ENCODE measurements at regions not wholly inside any gene's neighbourhood (a gene's known extent, or its start where the extent isn't known, plus 50 kb on each side); places are given as distances from the start of the nearest gene placed in this dataset.

DNA sequence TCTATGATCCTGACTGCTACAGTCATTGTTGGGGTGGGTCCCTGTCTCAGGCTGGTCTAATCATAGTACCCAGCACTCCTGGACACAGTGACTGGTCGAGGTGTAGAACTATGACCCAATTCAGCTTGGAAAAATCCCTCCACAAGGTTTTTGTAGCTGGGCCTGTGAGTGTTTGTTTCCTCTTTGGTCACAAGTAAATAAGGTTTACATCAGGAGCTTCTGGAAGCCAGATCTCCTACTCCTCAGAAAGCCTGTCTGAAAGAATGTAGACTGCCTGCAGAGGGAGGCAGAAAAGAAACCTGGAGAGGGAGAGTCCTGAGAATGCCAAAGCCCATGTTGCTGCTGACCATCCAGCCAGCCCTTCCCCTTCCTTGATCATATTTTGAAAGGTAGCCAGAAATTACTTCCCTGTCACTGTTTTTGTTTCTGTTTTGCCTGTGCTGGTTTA lies 123.2 kb downstream of the RAP2B start:
- no peaks in the 10 kb centered on the region for H3K79me1 ChIP-seq (ENCODE audit: low read length)

DNA sequence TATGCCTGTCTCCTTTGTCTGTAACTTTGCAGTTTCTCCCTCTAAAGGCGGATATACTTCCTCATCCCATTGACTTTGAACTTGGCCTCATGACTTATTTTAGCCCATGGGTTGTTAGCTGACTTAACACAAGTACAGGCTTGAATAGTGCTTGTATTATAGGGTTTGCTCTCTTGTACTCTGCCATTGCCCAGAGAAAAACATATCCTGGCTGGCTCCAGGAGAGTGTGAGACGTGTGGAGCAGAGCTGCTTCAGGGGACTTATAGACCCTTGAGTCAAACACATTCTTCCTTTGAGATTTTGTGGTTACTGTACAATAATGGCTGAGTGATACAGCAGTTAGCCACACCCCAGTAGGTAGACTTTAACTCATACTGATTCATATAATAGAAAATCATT lies 124.0 kb downstream of the RAP2B start:
- Histone ChIP-seq H3K14ac (ENCODE audit: low read length) (no peak overlapping the region), H3K9me3 (ENCODE audit: insufficient read depth, low read depth, low read length) (no peaks in the 10 kb centered on the region), H3K4ac (ENCODE audit: low read depth, low read length) (no peak overlapping the region), H4K8ac (ENCODE audit: low read depth, low read length) (no peak overlapping the region), H2AK5ac (ENCODE audit: low read length) (no peak overlapping the region), H3K4me3 (ENCODE audit: low read depth, low read length) (no peak overlapping the region), H3K23ac (ENCODE audit: low read length) (no peak overlapping the region), H2AFZ (ENCODE audit: insufficient read depth, low read length, poor library complexity) (no peak overlapping the region), H3K4me2 (ENCODE audit: low read length) (no peak overlapping the region), H3K9ac (ENCODE audit: low read length) (no peak overlapping the region), H3K36me3 (ENCODE audit: control insufficient read depth in 1 of 2, insufficient read depth in 2 of 2, low read length in 2 of 2) (no peaks in the 10 kb centered on the region), H3K79me1 (ENCODE audit: low read length) (no peaks in the 10 kb centered on the region), H2BK120ac (ENCODE audit: insufficient read depth, low read length, poor library complexity) (no peak overlapping the region), H3K79me2 (ENCODE audit: control insufficient read depth, insufficient read depth, low read length, poor library complexity) (no peaks in the 10 kb centered on the region), H3K27ac (ENCODE audit: low read depth, low read length) (no peak overlapping the region), H4K91ac (ENCODE audit: low read depth, low read length) (no peak overlapping the region), H3K18ac (ENCODE audit: low read length) (no peak overlapping the region), H3K27me3 (ENCODE audit: insufficient read depth, low read length) (no peaks in the 10 kb centered on the region), H2BK12ac (ENCODE audit: low read length) (no peak overlapping the region), H2BK5ac (ENCODE audit: low read depth, low read length, poor library complexity) (no peak overlapping the region), H4K12ac (ENCODE audit: low read depth, low read length) (no peak overlapping the region), H3K4me1 (ENCODE audit: control insufficient read depth in 1 of 2, insufficient read depth in 2 of 2, low read length in 2 of 2) (no peaks in the 10 kb centered on the region)
- WGBS (ENCODE audit: extremely low coverage, insufficient coverage, insufficient read length): no CpG with 5 or more reads among the region's 2 CpGs
- no peak for DNase-seq

More for the DNA sequence above, 123.2 kb downstream of the RAP2B start:
- no peak overlapping the region for H4K91ac ChIP-seq (ENCODE audit: low read depth, low read length)
- H2AK5ac ChIP-seq (ENCODE audit: low read length): no peak overlapping the region
- H3K4me1 ChIP-seq (ENCODE audit: control insufficient read depth in 1 of 2, insufficient read depth in 2 of 2, low read length in 2 of 2): no peaks in the 10 kb centered on the region
- no peak overlapping the region for H3K4me3 ChIP-seq (ENCODE audit: low read depth, low read length)
- H4K8ac ChIP-seq (ENCODE audit: low read depth, low read length): no peak overlapping the region
- H3K4me2 ChIP-seq (ENCODE audit: low read length): no peak overlapping the region
- H3K27ac ChIP-seq (ENCODE audit: low read depth, low read length): no peak overlapping the region
- H3K36me3 ChIP-seq (ENCODE audit: control insufficient read depth in 1 of 2, insufficient read depth in 2 of 2, low read length in 2 of 2): no peaks in the 10 kb centered on the region
- peak in 1 of 2 donors; percentile 16 for DNase-seq
- no CpG with 5 or more reads among the region's 1 CpG for WGBS (ENCODE audit: extremely low coverage, insufficient coverage, insufficient read length)
- H2BK5ac ChIP-seq (ENCODE audit: low read depth, low read length, poor library complexity): no peak overlapping the region
- no peak overlapping the region for H2AFZ ChIP-seq (ENCODE audit: insufficient read depth, low read length, poor library complexity)
- no peaks in the 10 kb centered on the region for H3K79me2 ChIP-seq (ENCODE audit: control insufficient read depth, insufficient read depth, low read length, poor library complexity)
- no peak overlapping the region for H3K23ac ChIP-seq (ENCODE audit: low read length)
- no peak overlapping the region for H3K18ac ChIP-seq (ENCODE audit: low read length)
- H3K4ac ChIP-seq (ENCODE audit: low read depth, low read length): no peak overlapping the region
- no peak overlapping the region for H4K12ac ChIP-seq (ENCODE audit: low read depth, low read length)
- H3K9ac ChIP-seq (ENCODE audit: low read length): no peak overlapping the region
- H3K27me3 ChIP-seq (ENCODE audit: insufficient read depth, low read length): no peaks in the 10 kb centered on the region
- H2BK120ac ChIP-seq (ENCODE audit: insufficient read depth, low read length, poor library complexity): no peak overlapping the region
- H3K14ac ChIP-seq (ENCODE audit: low read length): no peak overlapping the region
- H3K9me3 ChIP-seq (ENCODE audit: insufficient read depth, low read depth, low read length): no peaks in the 10 kb centered on the region
- H2BK12ac ChIP-seq (ENCODE audit: low read length): no peak overlapping the region

DNA sequence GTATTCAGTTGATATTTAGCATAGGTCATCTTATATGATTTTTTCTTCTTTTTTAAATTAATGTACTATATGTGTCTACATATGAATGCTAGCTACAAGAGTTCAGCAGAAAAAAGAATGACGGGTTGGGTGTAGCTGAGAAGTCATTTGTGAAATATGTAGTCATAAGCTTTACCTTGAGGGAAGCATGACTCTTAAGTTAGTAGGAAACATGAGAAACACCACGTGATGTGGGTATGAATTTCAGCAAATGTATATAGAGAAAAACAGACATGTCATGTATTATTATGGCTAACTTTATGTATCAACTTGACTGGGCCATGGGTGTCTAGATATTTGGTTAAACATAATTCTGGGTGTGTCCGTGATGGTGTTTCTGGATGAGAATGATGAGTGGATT lies 125.0 kb downstream of the RAP2B start:
- no peak overlapping the region for H4K8ac ChIP-seq (ENCODE audit: low read depth, low read length)
- no peak overlapping the region for H4K12ac ChIP-seq (ENCODE audit: low read depth, low read length)
- H3K4ac ChIP-seq (ENCODE audit: low read depth, low read length): no peak overlapping the region
- no CpG with 5 or more reads among the region's 3 CpGs for WGBS (ENCODE audit: extremely low coverage, insufficient coverage, insufficient read length)
- no peaks in the 10 kb centered on the region for H3K36me3 ChIP-seq (ENCODE audit: control insufficient read depth in 1 of 2, insufficient read depth in 2 of 2, low read length in 2 of 2)
- H3K79me2 ChIP-seq (ENCODE audit: control insufficient read depth, insufficient read depth, low read length, poor library complexity): no peaks in the 10 kb centered on the region
- no peaks in the 10 kb centered on the region for H3K79me1 ChIP-seq (ENCODE audit: low read length)
- no peaks in the 10 kb centered on the region for H3K9me3 ChIP-seq (ENCODE audit: insufficient read depth, low read depth, low read length)
- no peak overlapping the region for H3K9ac ChIP-seq (ENCODE audit: low read length)
- H2AK5ac ChIP-seq (ENCODE audit: low read length): no peak overlapping the region
- H3K27ac ChIP-seq (ENCODE audit: low read depth, low read length): no peak overlapping the region
- H2BK5ac ChIP-seq (ENCODE audit: low read depth, low read length, poor library complexity): no peak overlapping the region
- H3K23ac ChIP-seq (ENCODE audit: low read length): no peak overlapping the region
- no peak overlapping the region for H4K91ac ChIP-seq (ENCODE audit: low read depth, low read length)
- no peaks in the 10 kb centered on the region for H3K4me1 ChIP-seq (ENCODE audit: control insufficient read depth in 1 of 2, insufficient read depth in 2 of 2, low read length in 2 of 2)
- peak in 1 of 2 donors; percentile 12 for DNase-seq
- H3K4me2 ChIP-seq (ENCODE audit: low read length): no peak overlapping the region
- no peak overlapping the region for H2BK120ac ChIP-seq (ENCODE audit: insufficient read depth, low read length, poor library complexity)
- H2BK12ac ChIP-seq (ENCODE audit: low read length): no peak overlapping the region
- H3K14ac ChIP-seq (ENCODE audit: low read length): no peak overlapping the region
- no peak overlapping the region for H3K4me3 ChIP-seq (ENCODE audit: low read depth, low read length)
- H3K27me3 ChIP-seq (ENCODE audit: insufficient read depth, low read length): no peaks in the 10 kb centered on the region
- H3K18ac ChIP-seq (ENCODE audit: low read length): no peak overlapping the region
- no peak overlapping the region for H2AFZ ChIP-seq (ENCODE audit: insufficient read depth, low read length, poor library complexity)

DNA sequence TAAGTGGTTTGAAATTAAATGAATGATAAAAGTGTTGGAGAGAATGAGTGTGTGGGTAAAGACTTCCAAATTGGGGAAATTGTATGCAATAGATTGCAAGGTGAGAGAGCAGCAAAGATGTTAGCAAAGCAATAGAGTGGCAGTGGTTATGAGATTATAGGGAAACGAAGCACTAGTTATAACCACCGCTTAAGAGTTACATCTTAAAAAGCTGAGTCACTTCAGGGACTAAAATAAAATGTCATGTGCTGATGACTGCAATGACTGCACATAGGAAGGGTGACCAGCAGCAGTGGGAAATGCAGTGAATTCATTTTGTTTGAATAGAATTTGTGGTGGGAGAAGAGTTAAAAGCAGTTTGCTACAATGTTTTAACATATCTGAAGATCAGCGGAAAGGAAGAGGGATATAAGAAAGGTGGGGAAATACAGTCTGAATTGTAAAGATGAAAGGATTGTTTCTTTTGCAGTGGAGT lies 127.3 kb downstream of the RAP2B start:
- no peak overlapping the region for H4K8ac ChIP-seq (ENCODE audit: low read depth, low read length)
- H2AK5ac ChIP-seq (ENCODE audit: low read length): no peak overlapping the region
- no peak overlapping the region for H3K9ac ChIP-seq (ENCODE audit: low read length)
- H3K4me3 ChIP-seq (ENCODE audit: low read depth, low read length): no peak overlapping the region
- H3K79me1 ChIP-seq (ENCODE audit: low read length): no peaks in the 10 kb centered on the region
- H3K27me3 ChIP-seq (ENCODE audit: insufficient read depth, low read length): no peaks in the 10 kb centered on the region
- no peak overlapping the region for H3K4ac ChIP-seq (ENCODE audit: low read depth, low read length)
- H4K91ac ChIP-seq (ENCODE audit: low read depth, low read length): no peak overlapping the region
- H2BK5ac ChIP-seq (ENCODE audit: low read depth, low read length, poor library complexity): no peak overlapping the region
- H3K18ac ChIP-seq (ENCODE audit: low read length): no peak overlapping the region
- peak in 1 of 2 donors; percentile 31 for DNase-seq
- H3K27ac ChIP-seq (ENCODE audit: low read depth, low read length): no peak overlapping the region
- H2BK12ac ChIP-seq (ENCODE audit: low read length): no peak overlapping the region
- H3K9me3 ChIP-seq (ENCODE audit: insufficient read depth, low read depth, low read length): no peaks in the 10 kb centered on the region
- no peak overlapping the region for H2BK120ac ChIP-seq (ENCODE audit: insufficient read depth, low read length, poor library complexity)
- H3K23ac ChIP-seq (ENCODE audit: low read length): no peak overlapping the region
- no peak overlapping the region for H3K4me2 ChIP-seq (ENCODE audit: low read length)
- H2AFZ ChIP-seq (ENCODE audit: insufficient read depth, low read length, poor library complexity): no peak overlapping the region
- no peak overlapping the region for H3K14ac ChIP-seq (ENCODE audit: low read length)
- H3K79me2 ChIP-seq (ENCODE audit: control insufficient read depth, insufficient read depth, low read length, poor library complexity): no peaks in the 10 kb centered on the region
- no CpG with 5 or more reads among the region's 3 CpGs for WGBS (ENCODE audit: extremely low coverage, insufficient coverage, insufficient read length)
- no peak overlapping the region for H4K12ac ChIP-seq (ENCODE audit: low read depth, low read length)
- no peaks in the 10 kb centered on the region for H3K36me3 ChIP-seq (ENCODE audit: control insufficient read depth in 1 of 2, insufficient read depth in 2 of 2, low read length in 2 of 2)
- H3K4me1 ChIP-seq (ENCODE audit: control insufficient read depth in 1 of 2, insufficient read depth in 2 of 2, low read length in 2 of 2): no peaks in the 10 kb centered on the region

All from trophoblast cell (in vitro differentiated cells and primary cell).